ENCODE measurements at regions not wholly inside any gene's neighbourhood (a gene's known extent, or its start where the extent isn't known, plus 50 kb on each side); places are given as distances from the start of the nearest gene placed in this dataset.

GRCh38 chr7:106179256-106179655 lies 67.1 kb upstream of the SYPL1 start:
- TF ChIP-seq CTCF (IDR thresholded peaks at IDR 0.05; ENCODE audit: control extremely low read depth in 1 of 3, insufficient read depth in 1 of 3, low read depth in 1 of 3, low read length in 3 of 3) (no peak), SIN3A (conservative IDR thresholded peaks at IDR 0.05 in 1 of 2, IDR thresholded peaks at IDR 0.05 in 1 of 2; ENCODE audit: low read depth in 1 of 2, low read length in 2 of 2) (no peak), KDM1A (IDR thresholded peaks at IDR 0.05; ENCODE audit: borderline replicate concordance, low read length) (no peak), TEAD4 (IDR thresholded peaks at IDR 0.05; ENCODE audit: low read depth, low read length) (no peak)

All from H1 (cell line).